ENCODE measurements at regions not wholly inside any gene's neighbourhood (a gene's known extent, or its start where the extent isn't known, plus 50 kb on each side); places are given as distances from the start of the nearest gene placed in this dataset.

GRCh38 chr2:153145470-153145978 is 333.0 kb downstream of the RPRM start:
- TF ChIP-seq CTCF (IDR thresholded peaks at IDR 0.05; ENCODE audit: low read depth, low read length, poor library complexity, severe bottlenecking) (no peak), EZH2phosphoT487 (IDR thresholded peaks at IDR 0.05; ENCODE audit: borderline replicate concordance, low read length) (no peak)

Measured in DOHH2 (cell line).